ENCODE measurements at regions not wholly inside any gene's neighbourhood (a gene's known extent, or its start where the extent isn't known, plus 50 kb on each side); places are given as distances from the start of the nearest gene placed in this dataset.
A peak's percentile ranks its signal among the peaks of the same experiment; 100 is the strongest.

DNA sequence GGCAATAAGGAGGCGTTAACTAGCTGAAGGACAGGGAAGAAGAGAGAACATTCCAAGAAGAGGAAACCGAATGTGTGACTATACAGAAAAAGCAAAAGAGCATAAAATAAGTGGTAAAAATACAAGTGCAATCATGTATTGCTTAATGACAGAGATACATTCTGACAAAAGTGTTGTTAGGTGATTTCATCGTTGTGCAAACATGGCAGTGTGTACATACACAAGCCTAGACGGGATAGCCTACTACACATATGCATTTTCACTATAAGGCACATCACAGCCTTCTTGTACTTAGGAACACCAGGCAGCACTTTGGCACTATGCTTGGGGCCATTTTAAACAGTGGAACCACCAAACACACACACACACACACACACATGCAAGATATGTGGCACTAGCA is 299.3 kb downstream of the BCAT1 start:
- no peaks in the 10 kb centered on the region for H3K9me3 ChIP-seq (ENCODE audit: control insufficient read depth, insufficient read depth, low read depth, low read length)
- ATAC-seq, result no peak
- H3K27me3 ChIP-seq (ENCODE audit: control insufficient read depth, insufficient read depth, low read length), result no peaks in the 10 kb centered on the region
- no peak overlapping the region for H3K4me3 ChIP-seq (ENCODE audit: low read depth in 2 of 2, low read length in 2 of 2)
- in situ Hi-C loops (cut with HindIII; ENCODE audit: low pct_unique_long_range_greater_than_20kb, low sequenced_read_pairs), result no loop called here
- TF ChIP-seq, protein P1, sequence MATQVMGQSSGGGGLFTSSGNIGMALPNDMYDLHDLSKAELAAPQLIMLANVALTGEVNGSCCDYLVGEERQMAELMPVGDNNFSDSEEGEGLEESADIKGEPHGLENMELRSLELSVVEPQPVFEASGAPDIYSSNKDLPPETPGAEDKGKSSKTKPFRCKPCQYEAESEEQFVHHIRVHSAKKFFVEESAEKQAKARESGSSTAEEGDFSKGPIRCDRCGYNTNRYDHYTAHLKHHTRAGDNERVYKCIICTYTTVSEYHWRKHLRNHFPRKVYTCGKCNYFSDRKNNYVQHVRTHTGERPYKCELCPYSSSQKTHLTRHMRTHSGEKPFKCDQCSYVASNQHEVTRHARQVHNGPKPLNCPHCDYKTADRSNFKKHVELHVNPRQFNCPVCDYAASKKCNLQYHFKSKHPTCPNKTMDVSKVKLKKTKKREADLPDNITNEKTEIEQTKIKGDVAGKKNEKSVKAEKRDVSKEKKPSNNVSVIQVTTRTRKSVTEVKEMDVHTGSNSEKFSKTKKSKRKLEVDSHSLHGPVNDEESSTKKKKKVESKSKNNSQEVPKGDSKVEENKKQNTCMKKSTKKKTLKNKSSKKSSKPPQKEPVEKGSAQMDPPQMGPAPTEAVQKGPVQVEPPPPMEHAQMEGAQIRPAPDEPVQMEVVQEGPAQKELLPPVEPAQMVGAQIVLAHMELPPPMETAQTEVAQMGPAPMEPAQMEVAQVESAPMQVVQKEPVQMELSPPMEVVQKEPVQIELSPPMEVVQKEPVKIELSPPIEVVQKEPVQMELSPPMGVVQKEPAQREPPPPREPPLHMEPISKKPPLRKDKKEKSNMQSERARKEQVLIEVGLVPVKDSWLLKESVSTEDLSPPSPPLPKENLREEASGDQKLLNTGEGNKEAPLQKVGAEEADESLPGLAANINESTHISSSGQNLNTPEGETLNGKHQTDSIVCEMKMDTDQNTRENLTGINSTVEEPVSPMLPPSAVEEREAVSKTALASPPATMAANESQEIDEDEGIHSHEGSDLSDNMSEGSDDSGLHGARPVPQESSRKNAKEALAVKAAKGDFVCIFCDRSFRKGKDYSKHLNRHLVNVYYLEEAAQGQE (IDR thresholded peaks at IDR 0.05; ENCODE audit: insufficient read depth in 1 of 2, low read depth in 2 of 2, low read length in 1 of 2), result no peak
- no peak for TF ChIP-seq POLR2AphosphoS5 (IDR thresholded peaks at IDR 0.05; ENCODE audit: low read depth, low read length)
- no peak for DNase-seq (ENCODE audit: low read depth, low spot score)
- POLR2A ChIA-PET, result no interaction called here
- no TSS peak for BruUV-seq (replicated peaks)
- intact Hi-C loops (cut with micrococcal nuclease; ENCODE audit: unreplicated experiment), result no loop called here
- no peaks in the 10 kb centered on the region for H3K36me3 ChIP-seq (ENCODE audit: control insufficient read depth, insufficient read depth, low read length)
- H3K4me1 ChIP-seq (ENCODE audit: control insufficient read depth, insufficient read depth, low read length), result no peaks in the 10 kb centered on the region
- H3K27ac ChIP-seq (ENCODE audit: low read length), result no peak overlapping the region
- CTCF ChIA-PET, result no interaction called here

DNA sequence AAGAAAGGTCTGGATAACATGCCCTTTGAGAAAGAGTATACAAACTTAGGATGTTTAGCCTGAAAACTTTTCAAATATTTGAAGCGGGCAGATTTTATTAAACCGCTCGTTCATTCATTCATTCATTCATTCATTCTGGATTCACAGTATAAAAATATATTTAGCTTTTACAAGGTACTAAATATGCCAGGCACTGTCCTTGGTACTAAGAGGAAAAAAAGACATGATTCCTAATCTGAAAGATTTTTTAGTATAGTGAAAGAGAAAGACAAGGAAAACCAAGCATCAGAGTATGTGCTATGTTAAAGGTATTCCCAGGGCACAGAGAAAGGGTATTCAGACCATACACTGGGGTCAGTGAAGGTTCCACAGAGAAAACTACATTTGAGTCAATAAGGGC is 299.7 kb downstream of the BCAT1 start:
- Histone ChIP-seq H3K4me1 (ENCODE audit: control insufficient read depth, insufficient read depth, low read length) (no peaks in the 10 kb centered on the region), H3K9me3 (ENCODE audit: control insufficient read depth, insufficient read depth, low read depth, low read length) (no peaks in the 10 kb centered on the region), H3K4me3 (ENCODE audit: low read depth in 2 of 2, low read length in 2 of 2) (no peak overlapping the region), H3K27ac (ENCODE audit: low read length) (no peak overlapping the region), H3K27me3 (ENCODE audit: control insufficient read depth, insufficient read depth, low read length) (no peaks in the 10 kb centered on the region), H3K36me3 (ENCODE audit: control insufficient read depth, insufficient read depth, low read length) (no peaks in the 10 kb centered on the region)
- ATAC-seq (no peak), DNase-seq (ENCODE audit: low read depth, low spot score) (no peak)
- CTCF ChIA-PET, result no interaction called here
- POLR2A ChIA-PET, result no interaction called here
- intact Hi-C loops (cut with micrococcal nuclease; ENCODE audit: unreplicated experiment), result no loop called here
- in situ Hi-C loops (cut with HindIII; ENCODE audit: low pct_unique_long_range_greater_than_20kb, low sequenced_read_pairs), result no loop called here
- BruUV-seq (replicated peaks), result no TSS peak
- TF ChIP-seq POLR2AphosphoS5 (IDR thresholded peaks at IDR 0.05; ENCODE audit: low read depth, low read length), result no peak
- TF ChIP-seq TCF7L2 (IDR thresholded peaks at IDR 0.05; ENCODE audit: low read depth, low read length), result no peak
- TF ChIP-seq, protein P1 (IDR thresholded peaks at IDR 0.05; ENCODE audit: insufficient read depth in 1 of 2, low read depth in 2 of 2, low read length in 1 of 2), result peak in 1 of 2 experiments; percentile 32; a peak in 1 of 4 replicates
- no peak for TF ChIP-seq SIN3A (IDR thresholded peaks at IDR 0.05; ENCODE audit: borderline replicate concordance, insufficient read depth, low read depth, low read length)
- TF ChIP-seq, protein P2, sequence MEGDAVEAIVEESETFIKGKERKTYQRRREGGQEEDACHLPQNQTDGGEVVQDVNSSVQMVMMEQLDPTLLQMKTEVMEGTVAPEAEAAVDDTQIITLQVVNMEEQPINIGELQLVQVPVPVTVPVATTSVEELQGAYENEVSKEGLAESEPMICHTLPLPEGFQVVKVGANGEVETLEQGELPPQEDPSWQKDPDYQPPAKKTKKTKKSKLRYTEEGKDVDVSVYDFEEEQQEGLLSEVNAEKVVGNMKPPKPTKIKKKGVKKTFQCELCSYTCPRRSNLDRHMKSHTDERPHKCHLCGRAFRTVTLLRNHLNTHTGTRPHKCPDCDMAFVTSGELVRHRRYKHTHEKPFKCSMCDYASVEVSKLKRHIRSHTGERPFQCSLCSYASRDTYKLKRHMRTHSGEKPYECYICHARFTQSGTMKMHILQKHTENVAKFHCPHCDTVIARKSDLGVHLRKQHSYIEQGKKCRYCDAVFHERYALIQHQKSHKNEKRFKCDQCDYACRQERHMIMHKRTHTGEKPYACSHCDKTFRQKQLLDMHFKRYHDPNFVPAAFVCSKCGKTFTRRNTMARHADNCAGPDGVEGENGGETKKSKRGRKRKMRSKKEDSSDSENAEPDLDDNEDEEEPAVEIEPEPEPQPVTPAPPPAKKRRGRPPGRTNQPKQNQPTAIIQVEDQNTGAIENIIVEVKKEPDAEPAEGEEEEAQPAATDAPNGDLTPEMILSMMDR (IDR thresholded peaks at IDR 0.05), result no peak

All from Panc1 (cell line).